OCI-LY1 (cell line): ENCODE measurements at regions not wholly inside any gene's neighbourhood (a gene's known extent, or its start where the extent isn't known, plus 50 kb on each side); places are given as distances from the start of the nearest gene placed in this dataset.

Experiments used
- H2AFZ ChIP-seq: fragments of 200-600 bp; sonication (generic), shearing (Covaris generic); 2 replicates; pipeline ENCODE4 v1.6.0; 2014; ENCODE audit warnings: antibody characterized with exemption, mild to moderate bottlenecking, low read length
- H3F3A ChIP-seq: fragments of 200-600 bp; sonication (generic), shearing (Covaris generic); 2 replicates; pipeline ENCODE4 v1.6.0; 2014; ENCODE audit warnings: mild to moderate bottlenecking, antibody characterized with exemption, low read length, moderate library complexity; ENCODE audit not compliant: insufficient read depth
- H3K27ac ChIP-seq: fragments of 200-600 bp; sonication (generic); 2 replicates; pipeline ENCODE4 v1.5.1; 2014; ENCODE audit warnings: low read length, mixed run types, mild to moderate bottlenecking, low read depth; ENCODE audit not compliant: poor library complexity, severe bottlenecking
- H3K27me3 ChIP-seq: fragments of 200-600 bp; sonication (generic); 2 replicates; pipeline ENCODE4 v1.6.0; 2014; ENCODE audit warnings: antibody characterized with exemption, mild to moderate bottlenecking, low read length, moderate library complexity; ENCODE audit not compliant: insufficient read depth
- H3K36me3 ChIP-seq: fragments of 200-600 bp; sonication (generic); 2 replicates; pipeline ENCODE4 v1.6.1; 2014; ENCODE audit warnings: mild to moderate bottlenecking, antibody characterized with exemption, low read length, moderate library complexity, mixed read lengths; ENCODE audit not compliant: insufficient read depth
- H3K4me1 ChIP-seq: fragments of 200-600 bp; sonication (generic); 2 replicates; pipeline ENCODE4 v1.5.1; 2014; ENCODE audit warnings: mild to moderate bottlenecking, low read length, moderate library complexity; ENCODE audit not compliant: insufficient read depth, severe bottlenecking
- H3K4me2 ChIP-seq: fragments of 200-600 bp; sonication (generic), shearing (Covaris generic); 2 replicates; pipeline ENCODE4 v1.6.1; 2014; ENCODE audit warnings: low read length
- H3K4me3 ChIP-seq: fragments of 200-600 bp; sonication (generic); 2 replicates; pipeline ENCODE4 v1.5.1; 2014; ENCODE audit warnings: low read length, low read depth, mild to moderate bottlenecking, mixed read lengths; ENCODE audit not compliant: poor library complexity, severe bottlenecking
- H3K79me2 ChIP-seq: fragments of 200-600 bp; shearing (Covaris generic); 2 replicates; pipeline ENCODE4 v1.6.1; 2016; ENCODE audit warnings: mixed run types, low read length, mixed read lengths; ENCODE audit not compliant: insufficient read depth
- H3K9ac ChIP-seq: fragments of 200-600 bp; sonication (generic), shearing (Covaris generic); 2 replicates; pipeline ENCODE4 v1.6.1; 2014; ENCODE audit warnings: mild to moderate bottlenecking, low read length, mixed read lengths
- H3K9me2 ChIP-seq: fragments of 200-600 bp; sonication (generic), shearing (Covaris generic); 2 replicates; pipeline ENCODE4 v1.6.1; 2014; ENCODE audit warnings: low read depth, mild to moderate bottlenecking, low read length, mixed read lengths
- H3K9me3 ChIP-seq: fragments of 200-600 bp; shearing (Covaris generic); 2 replicates; pipeline ENCODE4 v1.6.1; 2014; ENCODE audit warnings: low read length, mixed read lengths
- H4K20me1 ChIP-seq: fragments of 200-600 bp; sonication (generic), shearing (Covaris generic); 2 replicates; pipeline ENCODE4 v1.6.0; 2016; ENCODE audit warnings: mild to moderate bottlenecking, low read length; ENCODE audit not compliant: insufficient read depth
- EZH2 ChIP-seq: fragments of 200-600 bp; sonication (generic), shearing (Covaris generic); IDR thresholded peaks from 2 replicates; pipeline ENCODE4 v1.8.0; 2017; ENCODE audit warnings: borderline replicate concordance, mixed run types, mild to moderate bottlenecking, antibody characterized with exemption, low read length, moderate library complexity, mixed read lengths
- TF ChIP-seq, protein P1 (sequence below): fragments of 200-600 bp; sonication (generic), shearing (Covaris generic); IDR thresholded peaks from 2 replicates; pipeline ENCODE4 v1.5.1; 2017; ENCODE audit warnings: mild to moderate bottlenecking, antibody characterized with exemption, low read length, moderate library complexity, mixed read lengths

DNA sequence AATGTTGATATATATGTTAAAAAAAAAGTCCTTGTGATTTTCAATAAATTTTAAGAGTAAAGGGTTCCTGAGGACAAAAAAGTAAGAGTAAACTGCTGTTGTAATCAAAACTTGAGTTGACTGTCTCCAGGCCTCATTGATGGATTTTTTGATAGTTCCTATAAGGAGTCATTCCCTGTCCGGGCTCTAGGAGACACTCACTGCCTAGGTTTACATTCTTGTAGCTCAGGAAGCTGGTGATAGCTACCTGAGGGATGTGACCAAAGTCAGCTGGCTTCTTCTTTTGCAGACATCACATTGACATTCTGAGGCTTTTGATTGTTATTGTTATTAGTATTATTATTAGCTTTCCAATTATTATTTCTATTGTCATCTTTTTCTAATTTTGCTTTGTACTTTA is 116.5 kb upstream of the FBXL7 start:
- Histone ChIP-seq H3K4me3 (no peak overlapping the region), H3K27me3 (no peaks in the 10 kb centered on the region)
- no peak for TF ChIP-seq EZH2
- TF ChIP-seq, protein P1, sequence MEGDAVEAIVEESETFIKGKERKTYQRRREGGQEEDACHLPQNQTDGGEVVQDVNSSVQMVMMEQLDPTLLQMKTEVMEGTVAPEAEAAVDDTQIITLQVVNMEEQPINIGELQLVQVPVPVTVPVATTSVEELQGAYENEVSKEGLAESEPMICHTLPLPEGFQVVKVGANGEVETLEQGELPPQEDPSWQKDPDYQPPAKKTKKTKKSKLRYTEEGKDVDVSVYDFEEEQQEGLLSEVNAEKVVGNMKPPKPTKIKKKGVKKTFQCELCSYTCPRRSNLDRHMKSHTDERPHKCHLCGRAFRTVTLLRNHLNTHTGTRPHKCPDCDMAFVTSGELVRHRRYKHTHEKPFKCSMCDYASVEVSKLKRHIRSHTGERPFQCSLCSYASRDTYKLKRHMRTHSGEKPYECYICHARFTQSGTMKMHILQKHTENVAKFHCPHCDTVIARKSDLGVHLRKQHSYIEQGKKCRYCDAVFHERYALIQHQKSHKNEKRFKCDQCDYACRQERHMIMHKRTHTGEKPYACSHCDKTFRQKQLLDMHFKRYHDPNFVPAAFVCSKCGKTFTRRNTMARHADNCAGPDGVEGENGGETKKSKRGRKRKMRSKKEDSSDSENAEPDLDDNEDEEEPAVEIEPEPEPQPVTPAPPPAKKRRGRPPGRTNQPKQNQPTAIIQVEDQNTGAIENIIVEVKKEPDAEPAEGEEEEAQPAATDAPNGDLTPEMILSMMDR: no peak

GRCh38 chr5:15383021-15383420 is 117.0 kb upstream of the FBXL7 start:
- TF ChIP-seq EZH2: no peak
- TF ChIP-seq, protein P1: no peak
- Histone ChIP-seq H3K27ac (no peak overlapping the region), H3K9me3 (no peaks in the 10 kb centered on the region), H3K9ac (no peak overlapping the region), H3K36me3 (no peaks in the 10 kb centered on the region), H3K27me3 (no peaks in the 10 kb centered on the region), H3K4me2 (no peak overlapping the region), H3K4me1 (no peaks in the 10 kb centered on the region), H3F3A (no peaks in the 10 kb centered on the region), H2AFZ (no peak overlapping the region), H3K4me3 (no peak overlapping the region), H3K79me2 (no peaks in the 10 kb centered on the region), H4K20me1 (no peaks in the 10 kb centered on the region), H3K9me2 (no peaks in the 10 kb centered on the region)

More for the DNA sequence above, 116.5 kb upstream of the FBXL7 start:
- no peaks in the 10 kb centered on the region for H3K9me2 ChIP-seq
- no peaks in the 10 kb centered on the region for H3F3A ChIP-seq
- no peak overlapping the region for H2AFZ ChIP-seq
- no peak overlapping the region for H3K27ac ChIP-seq
- no peaks in the 10 kb centered on the region for H3K9me3 ChIP-seq
- H3K9ac ChIP-seq: no peak overlapping the region
- H3K4me1 ChIP-seq: no peaks in the 10 kb centered on the region
- no peaks in the 10 kb centered on the region for H4K20me1 ChIP-seq
- no peak overlapping the region for H3K4me2 ChIP-seq
- no peaks in the 10 kb centered on the region for H3K36me3 ChIP-seq
- H3K79me2 ChIP-seq: no peaks in the 10 kb centered on the region

DNA sequence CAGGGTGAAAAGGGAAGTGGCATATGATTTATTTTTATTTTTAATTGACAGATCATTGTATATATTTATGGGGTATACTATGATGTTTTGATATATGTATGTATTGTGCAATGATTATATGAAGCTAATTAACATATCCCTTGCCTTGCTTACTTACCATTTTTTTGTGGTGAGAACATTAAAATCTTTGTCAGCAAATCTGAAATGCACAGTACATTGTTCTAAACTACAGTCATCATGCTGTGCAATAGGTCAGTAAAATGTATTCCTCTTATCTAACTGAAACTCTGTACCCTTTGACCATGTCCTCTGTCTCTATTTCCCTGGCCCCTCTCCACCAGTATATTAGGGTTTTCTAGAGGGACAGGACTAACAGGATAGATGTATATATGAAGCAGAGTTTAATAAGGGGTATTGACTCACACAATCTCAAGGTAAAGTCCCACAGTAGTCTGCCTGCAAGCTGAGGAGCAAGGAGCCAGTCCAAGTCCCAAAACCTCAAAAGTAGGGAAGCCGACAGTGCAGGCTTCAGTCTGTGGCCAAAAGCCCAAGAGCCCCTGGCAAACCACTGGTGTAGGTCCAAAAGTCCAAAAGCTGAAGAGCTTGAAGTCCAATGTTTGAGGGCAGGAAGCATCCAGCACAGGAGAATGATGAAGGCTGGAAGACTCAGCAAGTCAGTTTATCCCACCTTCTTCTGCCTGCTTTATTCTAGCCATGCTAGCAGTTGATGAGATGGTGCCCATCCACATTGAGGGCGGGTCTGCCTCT is 122.2 kb upstream of the FBXL7 start:
- H3K79me2 ChIP-seq: no peaks in the 10 kb centered on the region
- H3K4me1 ChIP-seq: no peaks in the 10 kb centered on the region
- H3K4me3 ChIP-seq: no peak overlapping the region
- TF ChIP-seq EZH2: no peak
- no peaks in the 10 kb centered on the region for H3K9me3 ChIP-seq
- no peak overlapping the region for H3K9ac ChIP-seq
- no peak overlapping the region for H3K4me2 ChIP-seq
- no peaks in the 10 kb centered on the region for H3K9me2 ChIP-seq
- no peak overlapping the region for H3K27ac ChIP-seq
- no peaks in the 10 kb centered on the region for H3K36me3 ChIP-seq
- H2AFZ ChIP-seq: no peak overlapping the region
- H3K27me3 ChIP-seq: no peaks in the 10 kb centered on the region
- no peaks in the 10 kb centered on the region for H3F3A ChIP-seq
- no peaks in the 10 kb centered on the region for H4K20me1 ChIP-seq

GRCh38 chr5:15376803-15377202 is 123.2 kb upstream of the FBXL7 start:
- TF ChIP-seq EZH2: no peak
- TF ChIP-seq, protein P1: no peak
- H3K36me3 ChIP-seq: no peaks in the 10 kb centered on the region

More at GRCh38 chr5:15376803-15377202, 123.2 kb upstream of the FBXL7 start:
- Histone ChIP-seq H4K20me1 (no peaks in the 10 kb centered on the region), H2AFZ (no peak overlapping the region), H3K9ac (no peak overlapping the region), H3K4me3 (no peak overlapping the region), H3K4me1 (no peaks in the 10 kb centered on the region), H3K9me2 (no peaks in the 10 kb centered on the region), H3K9me3 (no peaks in the 10 kb centered on the region), H3K27ac (no peak overlapping the region), H3F3A (no peaks in the 10 kb centered on the region), H3K4me2 (no peak overlapping the region), H3K79me2 (no peaks in the 10 kb centered on the region), H3K27me3 (no peaks in the 10 kb centered on the region)
